Suprapubic skin (tissue), 4 donors: ENCODE measurements at regions not wholly inside any gene's neighbourhood (a gene's known extent, or its start where the extent isn't known, plus 50 kb on each side); places are given as distances from the start of the nearest gene placed in this dataset.

Experiments used
- DNase-seq, 2 donors: peaks; one replicate each; pipeline ENCODE4 v3.0.0-alpha.2; 2019; ENCODE audit warnings: low spot score in 2 of 2
- H3K27ac ChIP-seq: fragments of 200-600 bp; sonication (generic); one replicate; pipeline ENCODE4 v1.5.1; 2019
- H3K27me3 ChIP-seq: fragments of 200-600 bp; sonication (generic); one replicate; pipeline ENCODE4 v1.5.1; 2019
- H3K36me3 ChIP-seq: fragments of 200-600 bp; sonication (generic); one replicate; pipeline ENCODE4 v1.5.1; 2019
- H3K4me1 ChIP-seq: fragments of 200-600 bp; sonication (generic); one replicate; pipeline ENCODE4 v1.5.1; 2019
- H3K4me3 ChIP-seq: fragments of 200-600 bp; sonication (generic); one replicate; pipeline ENCODE4 v1.5.1; 2019; ENCODE audit warnings: mild to moderate bottlenecking
- H3K9me3 ChIP-seq: fragments of 200-600 bp; sonication (generic); one replicate; pipeline ENCODE4 v1.5.1; 2019
- CTCF ChIP-seq, 2 donors: fragments of 200-600 bp in 1 of 2; fragments of 450-650 bp in 1 of 2; sonication (generic) in 1 of 2; IDR thresholded peaks; one replicate each; pipeline ENCODE4 v1.5.1; 2016 to 2019; ENCODE audit warnings: antibody characterized with exemption in 2 of 2, mild to moderate bottlenecking in 1 of 2, moderate library complexity in 1 of 2
- EP300 ChIP-seq: sonication (generic); formaldehyde crosslinking; IDR thresholded peaks from one replicate; pipeline ENCODE4 v1.6.1; 2017; ENCODE audit warnings: antibody characterized with exemption
- POLR2A ChIP-seq, 2 donors: fragments of 450-650 bp; IDR thresholded peaks; one replicate each; pipeline ENCODE4 v1.6.1; 2017; ENCODE audit warnings: antibody characterized with exemption in 2 of 2, mild to moderate bottlenecking in 2 of 2, moderate library complexity in 2 of 2
- POLR2AphosphoS5 ChIP-seq, 3 donors: sonication (generic); formaldehyde crosslinking; IDR thresholded peaks; one replicate each; pipeline ENCODE4 v1.6.1; 2017; ENCODE audit warnings: antibody characterized with exemption in 3 of 3
- WGBS: methylation state at CpG from one replicate; pipeline ENCODE4 v1.1.5; 2018; 5-methylcytosine and 5-hydroxymethylcytosine counted together

- no peaks in the 10 kb centered on the region for H3K36me3 ChIP-seq
- no peak for TF ChIP-seq POLR2A (IDR thresholded peaks at IDR 0.05)
- TF ChIP-seq POLR2AphosphoS5 (IDR thresholded peaks at IDR 0.05), result no peak
- TF ChIP-seq EP300, result no peak
- no peak for TF ChIP-seq CTCF (IDR thresholded peaks at IDR 0.05)
- H3K27me3 ChIP-seq, result no peaks in the 10 kb centered on the region
- 0% methylated on average over 2 of the region's 3 CpGs for WGBS
- H3K4me3 ChIP-seq, result no peak overlapping the region
- H3K27ac ChIP-seq, result no peak overlapping the region
- H3K4me1 ChIP-seq, result peaks cover 8% of the 10 kb centered on the region
- H3K9me3 ChIP-seq, result no peaks in the 10 kb centered on the region
- DNase-seq, result no peak
These were observed 64.1 kb upstream of the EEPD1 start for GRCh38 chr7:36088966-36089365.

DNA sequence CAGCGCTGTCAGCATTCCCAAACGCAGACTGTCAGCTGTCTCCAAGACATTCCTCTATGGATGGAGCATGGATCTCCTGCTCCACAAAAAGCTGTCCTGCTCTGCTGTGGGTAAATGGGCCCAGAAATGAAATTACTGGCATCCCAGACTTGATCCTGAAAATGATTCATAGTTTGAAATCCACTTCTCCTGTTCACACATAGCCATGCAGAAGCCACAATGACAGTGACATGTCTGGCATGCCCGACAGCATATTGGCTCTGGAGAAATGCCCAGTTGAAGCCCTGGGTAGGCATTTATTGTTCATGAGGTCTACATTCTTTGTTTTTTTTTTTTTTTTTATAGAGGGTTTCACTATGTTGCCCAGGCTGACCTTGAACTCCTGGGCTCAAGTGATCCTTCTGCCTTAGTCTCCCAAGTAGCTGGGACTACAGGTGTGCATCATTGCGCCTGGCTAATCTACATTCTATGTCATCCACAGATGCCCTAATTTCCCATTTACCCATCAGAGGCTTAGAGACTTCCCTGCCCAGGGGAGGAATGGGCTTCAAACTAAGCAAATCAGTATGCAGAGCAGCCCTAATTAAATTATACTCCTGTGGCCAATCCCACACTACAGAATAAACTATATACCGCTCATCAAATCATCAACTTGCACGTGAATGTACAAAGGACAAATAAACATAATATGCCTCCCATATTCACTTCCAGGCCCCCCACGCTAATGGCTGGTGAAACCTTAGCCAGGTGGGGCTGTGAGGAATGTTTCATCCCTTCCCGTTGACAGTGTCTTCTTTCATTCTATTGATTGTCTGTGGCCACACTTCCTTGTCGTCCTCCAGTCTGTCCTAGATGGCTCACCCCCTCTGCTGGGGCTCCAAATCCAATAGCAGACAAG, 61.8 kb upstream of the EEPD1 start:
- 84% methylated on average over 9 of the region's 9 CpGs for WGBS
- no peaks in the 10 kb centered on the region for H3K9me3 ChIP-seq
- DNase-seq, result no peak
- TF ChIP-seq CTCF (IDR thresholded peaks at IDR 0.05) (no peak), EP300 (no peak), POLR2A (IDR thresholded peaks at IDR 0.05) (no peak), POLR2AphosphoS5 (IDR thresholded peaks at IDR 0.05) (no peak)
- H3K4me1 ChIP-seq, result peaks cover 8% of the 10 kb centered on the region
- no peaks in the 10 kb centered on the region for H3K36me3 ChIP-seq
- H3K27me3 ChIP-seq, result no peaks in the 10 kb centered on the region
- H3K4me3 ChIP-seq, result no peak overlapping the region
- no peak overlapping the region for H3K27ac ChIP-seq

GRCh38 chr7:36091874-36092176, 61.2 kb upstream of the EEPD1 start:
- DNase-seq, result no peak
- 68% methylated on average over 2 of the region's 2 CpGs for WGBS
- Histone ChIP-seq H3K4me3 (no peak overlapping the region), H3K27me3 (no peaks in the 10 kb centered on the region), H3K36me3 (no peaks in the 10 kb centered on the region), H3K4me1 (peaks cover 8% of the 10 kb centered on the region), H3K27ac (no peak overlapping the region), H3K9me3 (no peaks in the 10 kb centered on the region)
- no peak for TF ChIP-seq EP300
- no peak for TF ChIP-seq POLR2AphosphoS5 (IDR thresholded peaks at IDR 0.05)
- TF ChIP-seq POLR2A (IDR thresholded peaks at IDR 0.05), result no peak
- no peak for TF ChIP-seq CTCF (IDR thresholded peaks at IDR 0.05)

DNA sequence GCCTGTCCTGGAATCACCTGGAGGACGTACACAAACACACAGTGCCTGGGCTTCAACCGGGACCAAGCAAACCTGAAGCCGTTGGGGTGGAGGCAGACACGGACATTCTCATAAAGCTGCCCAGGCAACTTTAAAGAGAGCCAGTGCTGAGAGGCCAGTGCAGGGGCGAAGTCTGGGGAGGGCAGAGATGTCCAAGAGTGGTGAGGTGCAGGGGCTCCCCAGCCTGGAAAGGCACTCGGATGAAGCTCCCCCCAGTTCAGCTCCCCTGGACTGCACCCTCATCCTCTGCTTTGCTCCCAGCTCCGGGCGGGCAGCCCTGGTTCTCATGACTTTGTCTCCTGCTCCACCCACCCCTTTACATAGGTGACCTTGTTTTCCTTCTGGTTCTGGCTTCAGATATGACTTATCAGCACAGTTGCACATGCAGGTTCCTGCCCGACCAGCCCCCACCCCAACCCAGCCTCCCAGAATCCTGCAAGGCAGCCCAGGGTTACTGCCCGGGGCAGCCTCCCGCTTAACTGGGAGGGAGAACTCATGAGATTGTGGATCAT, 60.8 kb upstream of the EEPD1 start:
- Histone ChIP-seq H3K27me3 (no peaks in the 10 kb centered on the region), H3K36me3 (no peaks in the 10 kb centered on the region), H3K4me3 (no peak overlapping the region), H3K9me3 (no peaks in the 10 kb centered on the region), H3K4me1 (peaks cover 8% of the 10 kb centered on the region), H3K27ac (no peak overlapping the region)
- WGBS, result 75% methylated on average over 11 of the region's 11 CpGs
- DNase-seq, result no peak
- no peak for TF ChIP-seq POLR2A (IDR thresholded peaks at IDR 0.05)
- TF ChIP-seq POLR2AphosphoS5 (IDR thresholded peaks at IDR 0.05), result no peak
- TF ChIP-seq EP300, result no peak
- no peak for TF ChIP-seq CTCF (IDR thresholded peaks at IDR 0.05)

DNA sequence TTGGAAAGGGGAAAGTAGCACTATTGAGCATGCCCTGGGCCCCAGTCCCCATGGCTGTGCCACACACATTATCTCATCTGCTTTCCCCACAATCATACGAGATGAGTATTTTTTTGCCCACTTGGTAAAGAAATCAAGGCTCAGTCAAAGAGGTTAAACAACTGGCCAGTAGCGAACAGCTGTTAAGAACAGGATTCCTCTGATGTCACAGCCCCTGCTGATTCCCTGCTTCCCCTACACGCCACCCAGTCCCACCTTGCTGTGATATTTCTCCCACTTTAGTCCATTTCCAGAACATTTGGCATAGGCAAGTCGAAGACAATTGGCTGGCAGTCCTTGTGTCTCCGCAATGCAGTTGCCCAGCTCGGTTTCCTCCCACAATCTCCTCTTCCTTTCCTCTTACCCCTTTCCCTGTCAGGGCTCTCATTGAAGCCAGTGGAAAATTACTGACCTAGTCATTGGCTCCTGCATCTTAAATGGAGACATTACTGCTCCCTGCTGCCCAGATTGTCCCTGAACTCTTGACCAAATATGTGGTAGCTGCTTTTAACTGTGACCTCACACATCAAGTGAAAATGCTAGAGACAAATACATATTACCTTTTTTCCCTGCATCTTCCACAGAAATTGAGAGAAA, 56.5 kb upstream of the EEPD1 start:
- Histone ChIP-seq H3K4me3 (no peak overlapping the region), H3K27ac (no peak overlapping the region), H3K4me1 (peaks cover 4% of the 10 kb centered on the region), H3K27me3 (no peaks in the 10 kb centered on the region), H3K36me3 (no peaks in the 10 kb centered on the region), H3K9me3 (no peaks in the 10 kb centered on the region)
- no peak for DNase-seq
- WGBS, result 79% methylated on average over 6 of the region's 6 CpGs
- TF ChIP-seq EP300, result no peak
- TF ChIP-seq POLR2AphosphoS5 (IDR thresholded peaks at IDR 0.05), result no peak
- TF ChIP-seq POLR2A (IDR thresholded peaks at IDR 0.05), result no peak
- TF ChIP-seq CTCF (IDR thresholded peaks at IDR 0.05), result no peak
